Endothelial cell of umbilical vein (primary cell): ENCODE measurements at regions not wholly inside any gene's neighbourhood (a gene's known extent, or its start where the extent isn't known, plus 50 kb on each side); places are given as distances from the start of the nearest gene placed in this dataset.
"Not testable (repeated sequence)": the region's sequence is repeated elsewhere in the genome, so short reads cannot be mapped to it uniquely, and the experiment has no call there.

Experiments used
- BruUV-seq: library from RNA; stranded (reverse); fragments of 400-500 nt; replicated peaks from 2 replicates; lab custom pipeline; 2021; lab: Mats Ljungman, UMichigan
- CTCF ChIA-PET: fragments of 300-600, 350-600 bp; sonication (Branson Sonifier 250); formaldehyde crosslinking; loops from one replicate; lab custom pipeline; 2021; ENCODE audit warnings: antibody characterized with exemption, inconsistent platforms; lab: Charles Lee
- POLR2A ChIA-PET: fragments of 300-600, 350-600 bp; sonication (Branson Sonifier 250); formaldehyde crosslinking; loops from one replicate; lab custom pipeline; 2021; ENCODE audit warnings: antibody characterized with exemption, inconsistent platforms; lab: Charles Lee
- DNase-seq: peaks from one replicate; pipeline ENCODE4 v3.0.0-alpha.2; 2011; ENCODE audit warnings: low read depth, low spot score
- FAIRE-seq: peaks from 2 replicates; lab custom pipeline; 2011; peaks lifted over from hg19 to GRCh38; lab: Jason Lieb, UNC
- H2AFZ ChIP-seq: 2 replicates; pipeline ENCODE4 v1.6.0; 2012; ENCODE audit warnings: low read depth, low read length, control low read depth, inconsistent platforms
- H3K27ac ChIP-seq: 2 replicates; pipeline ENCODE4 v1.5.1; 2011; ENCODE audit warnings: low read depth, mild to moderate bottlenecking, control low read depth, low read length, moderate library complexity; ENCODE audit not compliant: insufficient read depth
- H3K27me3 ChIP-seq, 2 experiments: 2 replicates each; pipeline versions ENCODE4 v1.6.0 to v1.6.1; 2011; ENCODE audit warnings: low read length in 2 of 2, mixed read lengths in 1 of 2; ENCODE audit not compliant: control insufficient read depth in 2 of 2, insufficient read depth in 2 of 2
- H3K36me3 ChIP-seq, 2 experiments: 2 replicates in 1 of 2; 3 replicates in 1 of 2; pipeline ENCODE4 v1.5.1; 2011; ENCODE audit warnings: low read length in 2 of 2, mild to moderate bottlenecking in 1 of 2, moderate library complexity in 1 of 2; ENCODE audit not compliant: control insufficient read depth in 2 of 2, insufficient read depth in 2 of 2; ENCODE audit errors: extremely low read depth in 1 of 2
- H3K4me1 ChIP-seq: 3 replicates; pipeline ENCODE4 v1.5.1; 2011; ENCODE audit warnings: mild to moderate bottlenecking, low read length; ENCODE audit not compliant: control insufficient read depth, insufficient read depth; ENCODE audit errors: extremely low read depth
- H3K4me2 ChIP-seq: 2 replicates; pipeline ENCODE4 v1.6.1; 2011; ENCODE audit warnings: low read length, control low read depth, mixed read lengths; ENCODE audit not compliant: insufficient read depth
- H3K4me3 ChIP-seq, 3 experiments: fragments of 200-600 bp in 1 of 3; sonication (generic), shearing (Covaris generic) in 1 of 3; replicated peaks in 1 of 3; 2 replicates each; pipeline ENCODE4 v1.5.1; 2011 to 2016; ENCODE audit warnings: control low read depth in 3 of 3, low read length in 3 of 3, mild to moderate bottlenecking in 2 of 3, inconsistent platforms in 1 of 3, low read depth in 1 of 3, moderate library complexity in 1 of 3; ENCODE audit not compliant: insufficient read depth in 1 of 3
- H3K79me2 ChIP-seq: 2 replicates; pipeline ENCODE4 v1.6.0; 2012; ENCODE audit warnings: low read length, inconsistent platforms; ENCODE audit not compliant: control insufficient read depth, insufficient read depth
- H3K9ac ChIP-seq: replicated peaks from 2 replicates; pipeline ENCODE3; 2011; ENCODE audit warnings: low read length, control low read depth; ENCODE audit not compliant: insufficient read depth; ENCODE audit errors: extremely low read depth
- H3K9me1 ChIP-seq: replicated peaks from 3 replicates; pipeline ENCODE4 v1.6.0; 2011; ENCODE audit warnings: mild to moderate bottlenecking, low read length; ENCODE audit not compliant: control insufficient read depth, insufficient read depth; ENCODE audit errors: extremely low read depth
- H3K9me3 ChIP-seq: replicated peaks from 2 replicates; pipeline ENCODE4 v1.5.1; 2012; ENCODE audit warnings: low read length, inconsistent platforms; ENCODE audit not compliant: control insufficient read depth, insufficient read depth
- H4K20me1 ChIP-seq: replicated peaks from 2 replicates; pipeline ENCODE3; 2011; ENCODE audit warnings: mild to moderate bottlenecking, low read length; ENCODE audit not compliant: control insufficient read depth, insufficient read depth; ENCODE audit errors: extremely low read depth
- CTCF ChIP-seq, 2 donors: IDR thresholded peaks; 1 replicate in 1 of 2; 2 replicates in 1 of 2; pipeline ENCODE4 v1.5.1; 2011; ENCODE audit warnings: low read length in 2 of 2, mild to moderate bottlenecking in 2 of 2, moderate library complexity in 2 of 2, control low read depth in 1 of 2, inconsistent platforms in 1 of 2, low read depth in 1 of 2; ENCODE audit not compliant: insufficient read depth in 1 of 2; ENCODE audit errors: extremely low read depth in 1 of 2
- EZH2 ChIP-seq: IDR thresholded peaks from 2 replicates; pipeline ENCODE4 v1.6.1; 2012; ENCODE audit warnings: borderline replicate concordance, low read depth, mild to moderate bottlenecking, moderate library complexity, low read length, inconsistent platforms; ENCODE audit not compliant: severe bottlenecking
- FOS ChIP-seq: IDR thresholded peaks from 2 replicates; pipeline ENCODE4 v1.6.1; 2011; ENCODE audit warnings: mild to moderate bottlenecking, low read length, moderate library complexity, borderline replicate concordance; ENCODE audit not compliant: insufficient read depth
- GATA2 ChIP-seq: IDR thresholded peaks from 2 replicates; pipeline ENCODE4 v1.7.0; 2011; ENCODE audit warnings: low read depth, mild to moderate bottlenecking, moderate library complexity, mixed read lengths, low read length; ENCODE audit not compliant: insufficient read length, insufficient read depth
- JUN ChIP-seq: IDR thresholded peaks from 2 replicates; pipeline ENCODE4 v1.6.1; 2011; ENCODE audit warnings: borderline replicate concordance, low read depth; ENCODE audit not compliant: insufficient read length, insufficient read depth
- MAX ChIP-seq: IDR thresholded peaks from 2 replicates; pipeline ENCODE4 v1.6.1; 2011; ENCODE audit not compliant: insufficient read depth, insufficient read length
- MYC ChIP-seq: IDR thresholded peaks from one replicate; pipeline ENCODE4 v1.6.1; 2011; ENCODE audit warnings: mild to moderate bottlenecking, low read depth, low read length
- POLR2A ChIP-seq: IDR thresholded peaks from 2 replicates; pipeline ENCODE4 v1.6.1; 2012; ENCODE audit warnings: low read depth, mild to moderate bottlenecking, control low read depth, low read length
- POLR2AphosphoS5 ChIP-seq: IDR thresholded peaks from 2 replicates; pipeline ENCODE4 v1.6.1; 2012; ENCODE audit warnings: low read depth, mild to moderate bottlenecking, control low read depth, low read length, moderate library complexity; ENCODE audit not compliant: insufficient read depth
- dilution Hi-C: fragments of 300-500 bp; cut with MboI; formaldehyde crosslinking; loops from one replicate; pipeline ENCODE4 v1.15.0; 2019; ENCODE audit warnings: low sequenced_read_pairs; ENCODE audit not compliant: extremely low pct_ligation_motif_present
- intact Hi-C: fragments of 100-400 bp; cut with micrococcal nuclease; formaldehyde crosslinking; loops from one replicate; pipeline ENCODE4 v1.10.0; 2022

DNA sequence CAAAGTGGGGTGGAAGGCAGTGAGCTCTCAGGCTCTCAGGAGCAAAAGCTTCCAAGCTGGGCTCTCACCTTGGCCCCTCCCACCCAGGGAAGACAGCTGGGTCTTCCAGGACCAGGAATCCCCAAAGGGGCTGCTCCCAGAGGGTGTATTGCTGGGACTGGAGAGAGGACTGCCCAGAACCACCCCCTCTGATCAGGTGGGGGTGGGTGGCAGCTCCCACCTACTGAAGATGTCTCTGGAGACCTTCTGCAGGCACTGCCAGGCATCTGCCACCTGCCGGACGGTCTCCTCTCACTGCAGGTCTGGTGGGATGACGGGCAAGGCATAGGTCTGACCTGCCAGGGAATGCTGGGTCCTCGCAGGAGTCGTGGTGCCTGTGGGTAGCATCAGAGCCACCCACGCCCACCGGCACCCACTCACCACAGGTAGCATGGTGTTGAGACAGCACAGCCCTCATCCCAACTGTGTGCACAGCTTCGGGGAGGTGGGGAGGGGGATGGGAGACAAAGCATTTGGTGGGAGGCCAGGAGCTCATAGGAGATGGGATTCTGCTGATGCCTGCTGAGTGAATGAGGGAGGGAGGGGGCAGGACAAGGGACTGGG lies 103.2 kb downstream of the SINHCAF start:
- intact Hi-C loops (no loop called here), dilution Hi-C loops (no loop called here)
- ChIA-PET CTCF (no interaction called here), POLR2A (no interaction called here)
- H3K36me3 ChIP-seq = no peaks in the 10 kb centered on the region
- no peak overlapping the region for H3K9ac ChIP-seq
- no peak overlapping the region for H2AFZ ChIP-seq
- TF ChIP-seq MAX (no peak), POLR2A (no peak), FOS (no peak), JUN (no peak), GATA2 (no peak), POLR2AphosphoS5 (no peak), MYC (no peak), CTCF (IDR thresholded peaks at IDR 0.05; ENCODE audit: extremely low read depth in 1 of 2, insufficient read depth in 1 of 2, low read depth in 1 of 2, low read length in 2 of 2) (no peak), EZH2 (no peak)
- H3K27ac ChIP-seq = no peak overlapping the region
- no peak for FAIRE-seq
- no peaks in the 10 kb centered on the region for H3K79me2 ChIP-seq
- no peak for DNase-seq
- no TSS peak for BruUV-seq
- no peaks in the 10 kb centered on the region for H3K4me1 ChIP-seq
- H3K4me2 ChIP-seq = no peak overlapping the region
- H3K9me3 ChIP-seq = no peaks in the 10 kb centered on the region
- H3K4me3 ChIP-seq = no peak overlapping the region
- peaks cover 0 to 5% of the 10 kb centered on the region in 2 experiments for H3K27me3 ChIP-seq
- no peaks in the 10 kb centered on the region for H4K20me1 ChIP-seq
- no peaks in the 10 kb centered on the region for H3K9me1 ChIP-seq

- H4K20me1 ChIP-seq, H3K9ac ChIP-seq, dilution Hi-C loops, H3K27me3 ChIP-seq, H3K9me1 ChIP-seq, FAIRE-seq, intact Hi-C loops, H3K36me3 ChIP-seq, H3K4me1 ChIP-seq, BruUV-seq, POLR2A ChIA-PET, H2AFZ ChIP-seq, H3K4me2 ChIP-seq, H3K79me2 ChIP-seq, H3K27ac ChIP-seq, H3K9me3 ChIP-seq, DNase-seq, H3K4me3 ChIP-seq: not testable (repeated sequence)
- CTCF ChIA-PET = interaction anchor here (1.0 kb wide), 1 partner anchor 12 kb away, joined by 3 read pairs; no protein-coding TSS in a partner anchor
Observed at GRCh38 chr12:31223640-31224039, 102.3 kb downstream of the SINHCAF start.
